AG04450 (cell line): ENCODE measurements at regions not wholly inside any gene's neighbourhood (a gene's known extent, or its start where the extent isn't known, plus 50 kb on each side); places are given as distances from the start of the nearest gene placed in this dataset.

Source experiments
- CTCF ChIA-PET: fragments of 300-600, 350-600 bp; formaldehyde crosslinking; extraction: SDS; loops from one replicate; lab custom pipeline; 2022; ENCODE audit warnings: antibody characterized with exemption, inconsistent platforms; lab: Charles Lee
- POLR2A ChIA-PET: fragments of 350-600 bp; formaldehyde crosslinking; extraction: SDS; loops from one replicate; lab custom pipeline; 2021; ENCODE audit warnings: antibody characterized with exemption, inconsistent platforms; lab: Yijun Ruan, JAX
- DNase-seq: peaks from one replicate; pipeline ENCODE4 v3.0.0-alpha.2; 2011; ENCODE audit warnings: low read depth, low spot score
- H3K27ac ChIP-seq: one replicate; pipeline ENCODE4 v1.5.1; 2012; ENCODE audit warnings: low read depth, low read length, control low read depth
- H3K27me3 ChIP-seq: one replicate; pipeline ENCODE4 v1.6.0; 2012; ENCODE audit warnings: low read length; ENCODE audit not compliant: control insufficient read depth, insufficient read depth
- H3K4me3 ChIP-seq: 2 replicates; pipeline ENCODE4 v1.5.1; 2011; ENCODE audit warnings: mild to moderate bottlenecking, low read depth, low read length, control low read depth
- H3K9me3 ChIP-seq: 2 replicates; pipeline ENCODE4 v1.5.1; 2012; ENCODE audit warnings: low read length; ENCODE audit not compliant: control insufficient read depth, insufficient read depth
- TF ChIP-seq, protein P1 (sequence below): IDR thresholded peaks from 2 replicates; pipeline ENCODE4 v1.5.1; 2011; ENCODE audit warnings: low read depth, low read length, control low read depth, inconsistent platforms

DNA sequence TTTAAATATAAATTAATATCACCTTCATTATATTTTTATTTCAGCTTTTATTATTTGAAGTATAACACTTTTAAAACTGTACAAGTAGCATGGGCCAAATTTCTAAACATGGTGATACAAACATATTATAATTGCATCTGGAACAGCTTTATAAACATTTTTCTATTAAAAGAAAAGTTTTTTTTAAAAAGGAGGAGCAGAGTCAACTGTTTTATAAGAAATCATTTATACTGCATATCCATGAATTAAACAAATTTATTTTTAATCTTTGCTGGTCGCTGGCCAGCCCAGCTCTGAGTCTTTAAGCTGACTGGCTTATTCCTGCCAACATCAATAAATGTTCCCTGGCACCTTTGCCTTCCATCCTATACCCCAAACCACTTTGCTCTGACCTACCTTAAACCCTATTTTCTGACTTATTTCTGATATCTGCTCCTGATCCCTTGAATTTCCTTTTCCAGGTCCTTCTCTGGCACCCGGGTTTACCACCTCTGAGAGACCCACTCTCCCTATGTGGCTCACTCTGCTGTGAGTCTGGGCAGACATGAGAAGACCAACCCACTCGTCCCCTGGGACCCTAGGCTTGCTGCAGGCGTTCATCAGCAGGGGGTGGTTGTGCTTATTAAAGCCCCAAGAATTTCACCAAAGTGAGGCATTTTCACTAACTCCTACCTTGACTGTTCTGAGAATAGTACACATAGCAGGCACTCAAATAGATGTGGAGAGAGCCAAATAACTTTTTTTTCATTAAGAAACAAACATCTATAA is 220.3 kb downstream of the KLF12 start:
- ChIA-PET POLR2A (interaction anchor here (0.6 kb wide), 1 partner anchor 9 kb away, joined by 8 read pairs; no protein-coding TSS in a partner anchor), CTCF (interaction anchor here (1.0 to 1.7 kb wide), 3 partner anchors 65 to 373 kb away, joined by 3 to 4 read pairs (median 3); no protein-coding TSS in a partner anchor)
- Histone ChIP-seq H3K27me3 (no peaks in the 10 kb centered on the region), H3K4me3 (no peak overlapping the region), H3K27ac (no peak overlapping the region), H3K9me3 (no peaks in the 10 kb centered on the region)
- TF ChIP-seq, protein P1, sequence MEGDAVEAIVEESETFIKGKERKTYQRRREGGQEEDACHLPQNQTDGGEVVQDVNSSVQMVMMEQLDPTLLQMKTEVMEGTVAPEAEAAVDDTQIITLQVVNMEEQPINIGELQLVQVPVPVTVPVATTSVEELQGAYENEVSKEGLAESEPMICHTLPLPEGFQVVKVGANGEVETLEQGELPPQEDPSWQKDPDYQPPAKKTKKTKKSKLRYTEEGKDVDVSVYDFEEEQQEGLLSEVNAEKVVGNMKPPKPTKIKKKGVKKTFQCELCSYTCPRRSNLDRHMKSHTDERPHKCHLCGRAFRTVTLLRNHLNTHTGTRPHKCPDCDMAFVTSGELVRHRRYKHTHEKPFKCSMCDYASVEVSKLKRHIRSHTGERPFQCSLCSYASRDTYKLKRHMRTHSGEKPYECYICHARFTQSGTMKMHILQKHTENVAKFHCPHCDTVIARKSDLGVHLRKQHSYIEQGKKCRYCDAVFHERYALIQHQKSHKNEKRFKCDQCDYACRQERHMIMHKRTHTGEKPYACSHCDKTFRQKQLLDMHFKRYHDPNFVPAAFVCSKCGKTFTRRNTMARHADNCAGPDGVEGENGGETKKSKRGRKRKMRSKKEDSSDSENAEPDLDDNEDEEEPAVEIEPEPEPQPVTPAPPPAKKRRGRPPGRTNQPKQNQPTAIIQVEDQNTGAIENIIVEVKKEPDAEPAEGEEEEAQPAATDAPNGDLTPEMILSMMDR: no peak
- DNase-seq: no peak

DNA sequence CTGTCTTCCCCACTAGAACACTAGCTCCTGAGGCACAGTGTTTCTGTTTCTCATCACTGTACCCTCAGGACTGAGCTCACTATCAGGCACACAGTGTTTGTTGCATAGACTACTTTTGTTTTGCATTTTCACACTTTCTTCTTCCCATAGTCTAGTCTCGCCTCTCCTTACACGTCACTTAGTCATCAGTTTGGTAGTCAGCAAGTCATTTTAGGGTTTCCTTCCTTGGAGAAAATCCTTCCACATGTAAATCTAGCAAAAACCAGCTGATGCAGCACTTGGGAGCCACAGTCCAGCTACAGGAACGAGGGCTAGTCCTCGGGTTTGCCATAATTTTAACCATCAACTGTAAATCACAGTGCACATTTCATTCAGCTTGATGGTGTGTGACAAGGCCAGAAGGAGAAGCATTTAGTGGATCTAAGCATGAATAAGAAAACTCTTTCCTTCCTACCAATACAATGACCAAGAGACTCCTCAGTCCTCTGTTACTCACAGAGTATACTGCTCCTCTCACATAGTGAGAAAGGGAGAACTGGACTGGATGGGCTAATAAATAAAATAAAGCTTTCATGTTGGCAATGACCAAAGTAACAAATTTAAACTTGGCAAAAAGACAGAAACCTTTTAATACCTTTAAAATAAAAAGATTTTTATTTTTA is 221.0 kb downstream of the KLF12 start:
- POLR2A ChIA-PET: interaction anchor here (0.6 kb wide), 1 partner anchor 9 kb away, joined by 8 read pairs; no protein-coding TSS in a partner anchor
- Histone ChIP-seq H3K4me3 (no peak overlapping the region), H3K9me3 (no peaks in the 10 kb centered on the region), H3K27me3 (no peaks in the 10 kb centered on the region), H3K27ac (no peak overlapping the region)
- TF ChIP-seq, protein P1: no peak
- DNase-seq: no peak
- CTCF ChIA-PET: interaction anchor here (1.0 to 1.7 kb wide), 3 partner anchors 64 to 373 kb away, joined by 3 to 4 read pairs (median 3); no protein-coding TSS in a partner anchor

DNA sequence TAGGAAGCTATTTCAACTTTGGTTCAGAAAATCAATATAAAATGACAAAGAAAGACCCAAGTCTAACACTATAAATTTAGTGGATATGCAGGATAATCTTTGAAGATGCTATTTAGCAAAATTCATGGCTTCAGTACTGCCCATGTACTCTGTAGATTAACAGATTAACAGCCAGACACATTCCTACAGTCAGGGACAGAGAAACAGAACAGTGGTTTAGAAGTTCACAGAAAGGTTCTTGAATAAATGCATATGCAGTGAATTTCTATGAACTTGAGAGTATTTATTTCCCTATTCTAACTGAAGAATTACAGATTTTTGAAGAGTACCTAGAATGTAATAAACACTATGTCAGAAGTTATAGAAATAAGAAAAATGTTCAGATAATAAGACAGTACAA is 222.8 kb downstream of the KLF12 start:
- CTCF ChIA-PET: no interaction called here
- no peaks in the 10 kb centered on the region for H3K9me3 ChIP-seq
- H3K4me3 ChIP-seq: no peak overlapping the region
- TF ChIP-seq, protein P1: no peak
- POLR2A ChIA-PET: no interaction called here
- DNase-seq: no peak
- H3K27ac ChIP-seq: no peak overlapping the region
- no peaks in the 10 kb centered on the region for H3K27me3 ChIP-seq

DNA sequence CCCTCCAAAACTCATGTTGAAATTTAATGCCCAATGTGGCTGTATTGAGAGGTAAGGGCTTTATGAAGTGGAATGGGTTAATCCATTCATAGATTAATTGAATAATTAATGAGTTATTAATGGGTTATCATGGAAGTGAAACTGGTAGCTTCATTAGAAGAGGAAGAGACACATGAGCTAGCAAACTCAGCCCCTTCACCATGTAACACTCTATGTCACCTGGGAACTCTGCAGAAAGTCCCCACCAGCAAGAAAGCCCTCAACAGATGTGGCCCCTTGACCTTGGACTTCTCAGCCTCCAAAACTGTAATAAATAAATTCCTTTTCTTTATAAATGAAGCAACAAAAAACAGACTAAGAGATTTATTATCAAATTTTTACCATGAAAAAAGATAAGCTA is 223.5 kb downstream of the KLF12 start:
- Histone ChIP-seq H3K27ac (no peak overlapping the region), H3K27me3 (no peaks in the 10 kb centered on the region), H3K9me3 (no peaks in the 10 kb centered on the region), H3K4me3 (no peak overlapping the region)
- TF ChIP-seq, protein P1: no peak
- ChIA-PET POLR2A (no interaction called here), CTCF (no interaction called here)
- no peak for DNase-seq

DNA sequence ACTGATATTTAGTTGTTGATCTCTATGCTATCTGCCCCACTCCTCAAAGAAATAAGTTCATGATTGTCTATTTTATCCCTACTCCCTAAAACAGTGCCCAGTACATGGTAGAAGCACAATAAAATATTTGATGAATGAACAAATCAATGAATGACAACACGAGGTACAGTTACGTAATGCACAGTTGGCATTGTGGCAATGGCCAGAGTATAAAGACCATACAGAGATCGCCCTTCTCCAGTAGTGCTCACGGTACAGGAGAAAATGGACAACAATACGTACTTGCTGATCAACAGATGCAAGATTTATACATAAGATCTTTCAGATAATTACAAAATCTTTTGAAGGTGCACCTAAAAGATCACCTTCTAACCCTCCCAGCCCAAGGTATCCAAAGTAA is 225.4 kb downstream of the KLF12 start:
- Histone ChIP-seq H3K4me3 (no peak overlapping the region), H3K27me3 (no peaks in the 10 kb centered on the region), H3K27ac (no peak overlapping the region), H3K9me3 (no peaks in the 10 kb centered on the region)
- POLR2A ChIA-PET: no interaction called here
- CTCF ChIA-PET: no interaction called here
- TF ChIP-seq, protein P1: no peak
- no peak for DNase-seq
